ENCODE measurements at regions not wholly inside any gene's neighbourhood (a gene's known extent, or its start where the extent isn't known, plus 50 kb on each side); places are given as distances from the start of the nearest gene placed in this dataset.

DNA sequence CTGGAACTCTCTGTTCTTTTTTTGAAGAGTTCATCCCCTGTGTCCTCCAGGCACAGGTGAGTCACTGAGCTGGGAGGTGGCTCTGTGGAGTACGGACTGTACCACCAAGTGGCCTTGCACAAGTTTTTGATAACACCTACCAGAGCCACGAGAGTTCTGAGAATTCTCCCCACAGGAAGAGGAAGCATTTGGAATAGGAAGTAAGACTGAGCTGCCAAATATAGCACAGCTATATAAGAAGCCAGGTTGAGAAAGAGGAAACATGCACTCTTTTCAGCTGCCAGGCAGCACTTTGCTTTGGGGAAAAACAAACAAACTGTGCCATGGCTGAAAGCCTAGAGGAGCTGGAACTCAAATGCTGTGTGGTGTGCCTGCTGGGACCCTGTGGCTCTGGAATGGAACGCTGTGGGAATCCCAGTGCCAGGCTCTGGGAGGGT, 70.8 kb upstream of the RIPOR2 start:
- no peak for TF ChIP-seq CTCF (conservative IDR thresholded peaks at IDR 0.05; ENCODE audit: low read depth, low read length)
- TF ChIP-seq POLR2A (IDR thresholded peaks at IDR 0.05; ENCODE audit: low read depth, low read length), result no peak
- no peak for TF ChIP-seq MAFK (IDR thresholded peaks at IDR 0.05; ENCODE audit: low read depth, low read length)
- no peak for TF ChIP-seq RAD21 (IDR thresholded peaks at IDR 0.05; ENCODE audit: low read length)
- TF ChIP-seq RCOR1 (IDR thresholded peaks at IDR 0.05; ENCODE audit: insufficient replicate concordance, low read length), result no peak
- TF ChIP-seq, protein P1, sequence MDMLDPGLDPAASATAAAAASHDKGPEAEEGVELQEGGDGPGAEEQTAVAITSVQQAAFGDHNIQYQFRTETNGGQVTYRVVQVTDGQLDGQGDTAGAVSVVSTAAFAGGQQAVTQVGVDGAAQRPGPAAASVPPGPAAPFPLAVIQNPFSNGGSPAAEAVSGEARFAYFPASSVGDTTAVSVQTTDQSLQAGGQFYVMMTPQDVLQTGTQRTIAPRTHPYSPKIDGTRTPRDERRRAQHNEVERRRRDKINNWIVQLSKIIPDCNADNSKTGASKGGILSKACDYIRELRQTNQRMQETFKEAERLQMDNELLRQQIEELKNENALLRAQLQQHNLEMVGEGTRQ (IDR thresholded peaks at IDR 0.05; ENCODE audit: low read depth, low read length), result no peak
- TF ChIP-seq MXI1 (IDR thresholded peaks at IDR 0.05; ENCODE audit: borderline replicate concordance, low read depth, low read length), result no peak
- no peak for TF ChIP-seq MAZ (IDR thresholded peaks at IDR 0.05; ENCODE audit: borderline replicate concordance, low read depth, low read length)
- TF ChIP-seq FOS (IDR thresholded peaks at IDR 0.05; ENCODE audit: low read depth, low read length), result no peak

All from IMR-90 (cell line).